Kidney glomerular epithelial cell (primary cell): ENCODE measurements at regions not wholly inside any gene's neighbourhood (a gene's known extent, or its start where the extent isn't known, plus 50 kb on each side); places are given as distances from the start of the nearest gene placed in this dataset.
A peak's percentile ranks its signal among the peaks of the same experiment; 100 is the strongest.
"Not testable (repeated sequence)": the region's sequence is repeated elsewhere in the genome, so short reads cannot be mapped to it uniquely, and the experiment has no call there.

Experiments used
- DNase-seq: peaks from one replicate; lab custom pipeline; 2025; lab: John Stamatoyannopoulos, UW

GRCh38 chr4:81375745-81376144 lies 96.0 kb downstream of the RASGEF1B start:
- no peak for DNase-seq

- DNase-seq, result no peak
Measured at GRCh38 chr4:81369886-81370285, 101.8 kb downstream of the RASGEF1B start.

GRCh38 chr4:81366779-81367178 lies 104.9 kb downstream of the RASGEF1B start:
- no peak for DNase-seq

GRCh38 chr4:81360737-81361136 lies 111.0 kb downstream of the RASGEF1B start:
- DNase-seq, result no peak

- no peak for DNase-seq
Measured at GRCh38 chr4:81359207-81359606, 112.5 kb downstream of the RASGEF1B start.

- no peak for DNase-seq
Measured at GRCh38 chr4:81358154-81358553, 113.6 kb downstream of the RASGEF1B start.

GRCh38 chr4:81356621-81357020 lies 115.1 kb downstream of the RASGEF1B start:
- DNase-seq, result no peak

- no peak for DNase-seq
Measured at GRCh38 chr4:81355136-81355535, 116.6 kb downstream of the RASGEF1B start.

GRCh38 chr4:81353861-81354260 lies 117.8 kb downstream of the RASGEF1B start:
- DNase-seq, result no peak

- no peak for DNase-seq
Measured at GRCh38 chr4:81352446-81352835, 119.3 kb downstream of the RASGEF1B start.

GRCh38 chr4:81351654-81352445 lies 119.9 kb downstream of the RASGEF1B start:
- peak; percentile 44 for DNase-seq

- no peak for DNase-seq
Measured at GRCh38 chr4:81350040-81350439, 121.7 kb downstream of the RASGEF1B start.

- DNase-seq, result no peak
Measured at GRCh38 chr4:81348778-81349094, 123.0 kb downstream of the RASGEF1B start.

- DNase-seq, result no peak
Measured at GRCh38 chr4:81348086-81348777, 123.5 kb downstream of the RASGEF1B start.

GRCh38 chr4:81346719-81347118 lies 125.0 kb downstream of the RASGEF1B start:
- no peak for DNase-seq

- no peak for DNase-seq
Measured at GRCh38 chr4:81343536-81343935, 128.2 kb downstream of the RASGEF1B start.

GRCh38 chr4:81343046-81343445 lies 128.0 kb upstream of the PRKG2 start:
- DNase-seq, result no peak

GRCh38 chr4:81337211-81337610 lies 122.2 kb upstream of the PRKG2 start:
- DNase-seq, result no peak

- DNase-seq, result no peak
Measured at GRCh38 chr4:81335122-81335912, 120.3 kb upstream of the PRKG2 start.

GRCh38 chr4:81330018-81330417 lies 115.0 kb upstream of the PRKG2 start:
- DNase-seq, result no peak

- DNase-seq, result no peak
Measured at GRCh38 chr4:81326581-81326980, 111.6 kb upstream of the PRKG2 start.

GRCh38 chr4:81324594-81324993 lies 109.6 kb upstream of the PRKG2 start:
- not testable (repeated sequence) for DNase-seq

GRCh38 chr4:81319657-81320056 lies 104.6 kb upstream of the PRKG2 start:
- no peak for DNase-seq
